HK-2 (cell line): ENCODE measurements at regions not wholly inside any gene's neighbourhood (a gene's known extent, or its start where the extent isn't known, plus 50 kb on each side); places are given as distances from the start of the nearest gene placed in this dataset.
"Not testable (repeated sequence)": the region's sequence is repeated elsewhere in the genome, so short reads cannot be mapped to it uniquely, and the experiment has no call there.

Experiments
- DNase-seq: peaks from one replicate; pipeline ENCODE4 v3.0.0-alpha.2; 2018; ENCODE audit not compliant: unreplicated experiment

DNA sequence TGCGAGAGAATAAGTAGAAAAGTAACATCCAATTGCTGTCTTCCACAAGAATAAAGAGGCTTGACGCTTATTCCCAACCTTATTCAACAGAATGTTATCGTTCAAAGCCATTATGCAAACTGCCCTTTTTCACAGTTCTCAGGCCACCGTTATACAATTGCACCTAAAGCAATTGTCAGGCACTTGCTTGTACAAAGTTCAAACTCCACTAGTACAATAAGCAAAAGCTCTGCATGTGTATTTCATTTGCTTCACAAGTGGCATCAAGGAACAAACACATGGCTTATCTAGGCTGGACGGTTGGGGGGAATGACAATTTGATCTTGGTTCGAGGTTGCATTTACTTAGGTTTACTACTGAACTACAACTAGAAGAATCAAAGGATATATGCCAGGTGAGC, 815.6 kb downstream of the EFNB2 start:
- no peak for DNase-seq

DNA sequence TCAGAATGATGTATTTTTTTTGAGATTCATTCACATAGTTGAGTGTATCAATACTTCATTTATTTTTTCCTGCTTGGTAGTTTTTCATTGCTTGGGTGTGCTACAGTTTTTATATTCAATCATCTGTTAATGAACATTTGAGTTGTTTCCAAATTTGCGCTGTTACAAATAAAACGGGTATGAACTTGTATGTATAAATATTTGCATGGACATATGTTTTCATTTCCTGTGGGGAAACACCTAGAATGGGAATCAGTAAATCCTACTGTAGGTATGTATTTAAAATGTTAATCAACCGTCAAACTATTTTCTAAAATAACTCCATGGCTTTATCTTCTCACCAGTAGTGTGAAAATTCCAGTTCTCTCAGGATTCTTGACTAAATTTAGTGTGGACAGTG, 826.3 kb downstream of the EFNB2 start:
- DNase-seq: no peak

DNA sequence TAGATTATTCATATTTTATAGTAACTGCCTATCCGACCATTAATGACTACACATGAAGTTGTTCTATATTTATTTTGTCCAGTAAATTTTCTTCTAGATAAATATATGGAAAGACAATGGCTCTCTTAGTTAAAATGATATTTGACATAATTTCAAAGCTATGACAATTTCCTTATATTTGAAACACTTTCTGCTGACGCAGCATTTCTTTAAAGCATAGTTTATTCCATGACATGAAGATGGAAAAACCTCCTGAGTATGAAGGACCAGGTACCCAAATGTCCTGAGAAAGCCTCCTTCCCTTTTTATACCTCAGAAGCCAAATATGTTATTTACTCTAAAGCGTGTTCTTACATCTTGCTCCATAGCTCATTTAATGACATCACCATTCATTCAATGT, 831.6 kb downstream of the EFNB2 start:
- no peak for DNase-seq

DNA sequence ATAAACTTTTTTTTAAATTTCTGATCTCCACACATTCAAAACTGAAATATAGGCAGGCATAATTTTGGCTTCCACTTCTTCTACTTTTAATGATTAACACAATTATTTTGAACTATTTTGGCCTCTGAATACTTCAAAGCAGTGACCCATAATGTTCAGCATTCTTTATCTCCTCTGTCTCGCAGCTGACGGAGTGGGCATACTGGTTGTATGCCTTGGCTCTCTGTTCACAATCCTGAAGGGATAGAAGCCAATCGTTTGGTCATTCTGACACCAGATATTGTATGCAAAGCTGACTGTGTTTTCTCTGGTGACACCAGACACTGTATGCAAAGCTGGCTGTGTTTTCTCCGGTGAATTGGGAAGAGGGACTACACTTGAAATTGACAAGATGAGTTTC, 833.0 kb downstream of the EFNB2 start:
- DNase-seq: no peak

- no peak for DNase-seq
Observed at GRCh38 chr13:105692769-105693168, 842.7 kb downstream of the EFNB2 start.

GRCh38 chr13:105684216-105684615, 851.2 kb downstream of the EFNB2 start:
- no peak for DNase-seq

DNA sequence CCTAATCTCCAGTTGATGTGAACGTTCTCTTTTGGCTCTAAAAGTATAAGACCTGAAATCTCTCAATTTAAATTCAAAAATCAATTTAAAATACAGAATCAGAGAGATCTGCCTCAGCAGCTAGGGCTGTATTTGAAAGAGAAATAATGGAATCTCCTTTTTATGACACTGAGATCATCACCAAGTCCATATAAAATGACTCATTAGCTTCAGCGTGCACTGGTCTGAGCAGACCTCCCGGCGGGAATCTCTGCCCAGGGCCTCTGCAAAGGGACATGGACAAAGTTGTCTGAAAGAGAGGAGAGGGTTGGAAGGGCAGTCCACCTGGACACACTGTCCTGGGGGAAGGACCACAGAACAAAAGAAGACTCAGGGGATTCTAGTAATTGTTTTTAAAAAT, 855.6 kb downstream of the EFNB2 start:
- no peak for DNase-seq

DNA sequence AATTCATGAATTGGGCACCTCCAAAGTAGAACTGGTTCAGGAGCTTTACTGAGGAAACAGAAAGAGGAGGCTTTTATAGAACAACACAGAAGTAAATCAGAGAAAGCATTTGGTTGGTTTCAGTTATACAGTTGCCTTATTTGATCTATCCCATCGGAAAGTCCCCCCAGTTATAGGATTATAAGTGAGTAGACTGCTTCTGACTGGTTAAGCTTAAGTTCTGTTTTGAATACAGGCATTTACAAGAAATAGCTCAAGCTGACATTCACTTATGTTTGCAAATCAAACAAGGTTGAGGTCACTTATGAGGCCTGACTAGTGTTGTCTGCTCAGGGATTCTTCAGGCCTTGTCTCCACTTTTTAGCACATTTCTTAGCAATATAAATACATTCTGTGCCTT, 857.4 kb downstream of the EFNB2 start:
- DNase-seq: no peak

GRCh38 chr13:105672881-105673280, 862.6 kb downstream of the EFNB2 start:
- no peak for DNase-seq

GRCh38 chr13:105671131-105671530, 864.3 kb downstream of the EFNB2 start:
- DNase-seq: not testable (repeated sequence)

DNA sequence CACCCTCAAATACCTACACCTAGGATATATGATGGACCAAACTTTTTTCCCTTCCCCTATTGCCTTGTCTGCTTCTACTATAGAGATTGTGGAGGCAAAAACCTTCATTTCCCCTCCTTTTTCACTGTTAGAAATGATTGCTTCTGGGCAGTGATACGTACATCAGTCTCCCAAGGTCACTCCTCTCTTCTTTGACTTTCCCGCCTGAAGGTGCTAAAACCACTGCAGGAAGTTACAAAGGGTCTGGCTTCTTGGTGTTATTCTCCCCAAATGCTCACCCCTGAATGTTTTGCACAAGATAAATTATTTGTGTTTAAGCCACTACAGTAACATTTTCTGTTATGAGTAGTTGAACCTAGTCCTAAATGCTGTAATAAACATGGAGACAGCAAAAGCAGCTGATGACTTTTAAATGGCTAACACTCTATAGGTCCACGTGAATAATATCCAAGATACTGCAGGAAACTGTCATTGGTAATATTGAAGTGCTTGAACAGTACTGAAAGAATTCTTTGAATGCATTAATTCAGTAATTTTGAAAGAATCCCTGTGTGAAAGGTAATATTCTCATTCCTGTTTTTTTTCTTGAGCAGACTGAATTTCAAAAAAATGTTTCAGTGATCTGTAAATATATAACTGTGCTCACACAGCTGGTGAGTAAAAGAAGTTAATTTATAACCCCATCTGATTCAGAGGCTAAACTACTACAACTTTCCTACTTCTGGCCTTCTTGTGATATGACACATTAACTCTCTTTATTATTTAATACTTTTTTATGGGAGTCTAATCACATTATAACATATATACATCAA, 865.1 kb downstream of the EFNB2 start:
- no peak for DNase-seq

- DNase-seq: no peak
Observed at GRCh38 chr13:105665284-105665683, 870.2 kb downstream of the EFNB2 start.

GRCh38 chr13:105663182-105663581, 872.3 kb downstream of the EFNB2 start:
- DNase-seq: no peak

DNA sequence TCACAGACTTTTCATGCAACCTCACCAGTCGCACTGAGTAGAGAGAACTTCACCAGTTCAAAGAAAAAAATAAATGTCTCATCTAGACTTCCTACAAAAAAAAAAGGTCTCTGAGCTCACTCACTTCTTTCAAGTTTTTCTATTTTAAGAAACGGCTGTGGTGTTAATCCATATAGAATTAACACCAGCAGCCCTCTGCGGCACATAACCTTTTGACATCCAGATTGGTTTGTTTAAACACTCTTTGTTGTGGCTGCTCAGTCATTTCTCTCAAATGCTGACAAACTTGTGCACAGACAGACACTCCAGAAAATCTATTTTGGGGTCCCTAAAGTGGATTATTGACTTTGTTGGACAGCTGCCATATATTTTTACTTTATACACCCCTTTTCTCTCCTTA, 874.9 kb downstream of the EFNB2 start:
- no peak for DNase-seq

GRCh38 chr13:105658431-105658830, 877.0 kb downstream of the EFNB2 start:
- DNase-seq: no peak

DNA sequence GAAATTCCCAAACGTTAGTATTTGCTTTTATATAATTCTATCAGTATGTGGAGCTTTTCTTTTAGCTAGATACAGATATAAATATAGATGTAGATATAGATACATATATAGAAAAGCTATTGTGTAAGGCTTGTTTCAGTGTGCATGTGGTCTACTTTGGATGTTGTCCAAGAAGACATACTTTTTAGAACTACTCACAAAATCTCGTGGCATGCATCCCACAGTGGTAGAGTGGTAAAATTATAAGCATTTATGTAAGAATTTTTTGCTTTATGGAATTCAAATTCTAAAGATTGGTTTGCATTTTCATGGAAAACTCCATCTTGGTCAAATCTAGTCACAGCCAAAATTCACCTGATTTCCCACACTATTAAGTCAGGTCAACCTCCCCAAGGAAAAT, 880.4 kb downstream of the EFNB2 start:
- DNase-seq: no peak

DNA sequence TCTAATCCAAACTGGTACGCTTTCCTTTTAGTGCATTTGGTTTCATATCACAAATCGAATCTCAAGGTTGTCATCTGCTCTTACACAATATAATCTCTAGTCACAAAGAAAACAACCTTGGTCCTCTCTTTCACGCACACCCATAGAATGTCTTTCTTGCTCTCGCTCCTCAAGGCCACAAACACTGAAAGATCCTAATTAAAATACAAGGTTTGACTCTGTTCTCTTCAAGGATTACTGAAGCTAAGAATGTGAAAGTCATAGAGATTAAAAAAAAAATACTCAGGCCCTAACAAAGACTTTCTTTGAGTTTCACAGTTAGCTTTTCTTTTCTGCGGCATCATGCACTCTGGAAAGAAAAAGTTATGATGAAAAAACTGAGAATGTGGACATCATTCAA, 891.5 kb downstream of the EFNB2 start:
- no peak for DNase-seq

DNA sequence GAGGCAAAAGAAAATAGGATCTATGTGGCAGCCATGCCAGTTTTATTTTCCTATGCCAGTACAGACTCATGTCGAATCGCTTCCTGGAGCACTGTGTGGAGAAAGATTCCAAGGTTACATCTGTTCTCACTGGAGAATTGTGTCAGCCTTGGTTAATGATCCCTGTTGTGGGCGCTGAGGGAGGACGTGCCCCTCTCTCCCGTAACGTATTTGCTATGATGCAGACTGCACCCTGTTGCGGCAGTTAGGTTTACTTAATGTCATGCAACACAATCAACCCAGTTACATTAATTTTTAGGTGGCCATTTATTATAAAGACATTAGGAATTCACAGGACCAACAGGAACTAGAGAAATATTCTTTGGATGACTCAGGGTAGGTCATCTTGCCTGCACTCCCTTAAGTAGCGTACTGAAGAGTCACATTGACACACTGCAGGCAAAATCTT, 892.9 kb downstream of the EFNB2 start:
- no peak for DNase-seq

- DNase-seq: no peak
Observed at GRCh38 chr13:105641121-105641520, 894.3 kb downstream of the EFNB2 start.

DNA sequence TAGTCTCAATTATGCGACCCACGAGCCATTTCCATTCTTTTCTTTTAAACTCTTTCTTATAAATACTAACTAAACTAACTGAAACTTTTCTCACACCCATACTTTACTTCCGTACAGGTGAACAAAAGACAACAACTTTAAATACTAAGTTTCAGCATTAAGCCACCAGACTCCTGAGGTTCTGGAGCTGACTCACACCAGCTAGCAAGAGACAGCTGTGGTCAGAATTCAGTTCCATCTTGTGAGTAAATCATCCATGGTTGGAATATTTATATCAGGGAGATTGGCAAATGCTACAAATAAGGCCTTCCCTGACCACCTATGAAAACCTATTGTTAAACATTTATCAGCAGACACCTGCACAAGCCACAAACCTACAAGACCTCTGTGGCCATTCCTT, 897.0 kb downstream of the EFNB2 start:
- no peak for DNase-seq

- no peak for DNase-seq
Observed at GRCh38 chr13:105634059-105634458, 901.4 kb downstream of the EFNB2 start.

DNA sequence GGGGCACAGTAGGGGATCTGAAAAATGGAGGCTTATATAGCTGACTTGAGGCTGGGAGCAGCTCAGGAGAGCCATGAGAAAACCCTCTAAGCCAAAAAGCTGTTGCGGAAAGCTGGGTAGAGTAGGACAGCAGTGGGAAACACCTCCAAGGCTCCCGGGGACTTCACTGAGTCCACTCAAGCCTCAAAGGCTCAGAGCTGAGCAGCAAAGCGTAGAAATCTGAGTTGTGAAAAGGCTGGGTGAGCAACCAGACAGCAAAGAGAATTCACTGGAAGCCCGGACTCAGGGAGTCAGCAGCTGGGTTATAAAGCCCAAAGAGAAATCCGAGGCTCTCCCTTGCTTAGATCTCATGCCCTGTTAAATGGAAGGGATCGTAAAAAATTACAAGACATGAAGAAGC, 905.0 kb downstream of the EFNB2 start:
- no peak for DNase-seq

- DNase-seq: no peak
Observed at GRCh38 chr13:105627270-105627669, 908.2 kb downstream of the EFNB2 start.

- no peak for DNase-seq
Observed at GRCh38 chr13:105625691-105626090, 909.8 kb downstream of the EFNB2 start.
